ENCODE measurements at regions not wholly inside any gene's neighbourhood (a gene's known extent, or its start where the extent isn't known, plus 50 kb on each side); places are given as distances from the start of the nearest gene placed in this dataset.

GRCh38 chr18:57904535-57904934, 101.4 kb upstream of the ATP8B1 start:
- Mint-ChIP-seq H3K27me3 (peaks cover 21 to 38% of the 10 kb centered on the region in 2 donors), H3K4me3 (no peak overlapping the region), H3K27ac (no peak overlapping the region), H3K9me3 (no peaks in the 10 kb centered on the region), H3K36me3 (ENCODE audit: insufficient read depth) (no peaks in the 10 kb centered on the region), H3K4me1 (ENCODE audit: low read depth in 2 of 2) (no peaks in the 10 kb centered on the region)
- DNase-seq = no peak
- no peak for ATAC-seq (replicated peaks)

GRCh38 chr18:57902721-57903120, 99.6 kb upstream of the ATP8B1 start:
- ATAC-seq (replicated peaks) = no peak
- H3K4me3 Mint-ChIP-seq = no peak overlapping the region
- H3K27me3 Mint-ChIP-seq = peaks cover 27 to 39% of the 10 kb centered on the region in 2 donors
- no peaks in the 10 kb centered on the region for H3K36me3 Mint-ChIP-seq (ENCODE audit: insufficient read depth)
- no peak for DNase-seq
- no peaks in the 10 kb centered on the region for H3K9me3 Mint-ChIP-seq
- H3K4me1 Mint-ChIP-seq (ENCODE audit: low read depth in 2 of 2) = no peaks in the 10 kb centered on the region
- H3K27ac Mint-ChIP-seq = no peak overlapping the region

- H3K27ac Mint-ChIP-seq = no peak overlapping the region
- H3K27me3 Mint-ChIP-seq = peaks cover 20 to 36% of the 10 kb centered on the region in 2 donors
- ATAC-seq (replicated peaks) = no peak
- no peaks in the 10 kb centered on the region for H3K4me1 Mint-ChIP-seq (ENCODE audit: low read depth in 2 of 2)
- H3K9me3 Mint-ChIP-seq = no peaks in the 10 kb centered on the region
- no peaks in the 10 kb centered on the region for H3K36me3 Mint-ChIP-seq (ENCODE audit: insufficient read depth)
- no peak for DNase-seq
- no peak overlapping the region for H3K4me3 Mint-ChIP-seq
These were observed 98.9 kb upstream of the ATP8B1 start for GRCh38 chr18:57901825-57902589.

- no peak for ATAC-seq (replicated peaks)
- H3K4me1 Mint-ChIP-seq (ENCODE audit: low read depth in 2 of 2) = no peaks in the 10 kb centered on the region
- no peaks in the 10 kb centered on the region for H3K36me3 Mint-ChIP-seq (ENCODE audit: insufficient read depth)
These were observed 97.9 kb upstream of the ATP8B1 start for GRCh38 chr18:57900906-57901435.

GRCh38 chr18:57898506-57899124, 95.5 kb upstream of the ATP8B1 start:
- ATAC-seq (replicated peaks) = no peak
- H3K27me3 Mint-ChIP-seq = peaks cover 6 to 36% of the 10 kb centered on the region in 2 donors

More at GRCh38 chr18:57900906-57901435, 97.9 kb upstream of the ATP8B1 start:
- DNase-seq = no peak
- H3K27me3 Mint-ChIP-seq = peaks cover 11 to 30% of the 10 kb centered on the region in 2 donors
- H3K4me3 Mint-ChIP-seq = no peak overlapping the region
- H3K9me3 Mint-ChIP-seq = no peaks in the 10 kb centered on the region
- no peak overlapping the region for H3K27ac Mint-ChIP-seq

GRCh38 chr18:57895182-57895581, 92.1 kb upstream of the ATP8B1 start:
- Mint-ChIP-seq H3K4me3 (no peak overlapping the region), H3K4me1 (ENCODE audit: low read depth in 2 of 2) (no peaks in the 10 kb centered on the region), H3K36me3 (ENCODE audit: insufficient read depth) (no peaks in the 10 kb centered on the region), H3K27me3 (peaks cover 6 to 50% of the 10 kb centered on the region in 2 donors), H3K27ac (no peak overlapping the region), H3K9me3 (no peaks in the 10 kb centered on the region)
- no peak for ATAC-seq (replicated peaks)
- no peak for DNase-seq

More at GRCh38 chr18:57898506-57899124, 95.5 kb upstream of the ATP8B1 start:
- H3K4me1 Mint-ChIP-seq (ENCODE audit: low read depth in 2 of 2) = no peaks in the 10 kb centered on the region
- DNase-seq = no peak
- H3K9me3 Mint-ChIP-seq = no peaks in the 10 kb centered on the region
- H3K4me3 Mint-ChIP-seq = no peak overlapping the region
- no peaks in the 10 kb centered on the region for H3K36me3 Mint-ChIP-seq (ENCODE audit: insufficient read depth)
- no peak overlapping the region for H3K27ac Mint-ChIP-seq

- H3K4me3 Mint-ChIP-seq = no peak overlapping the region
- no peak for ATAC-seq (replicated peaks)
- no peak overlapping the region for H3K27ac Mint-ChIP-seq
- no peaks in the 10 kb centered on the region for H3K9me3 Mint-ChIP-seq
- no peaks in the 10 kb centered on the region for H3K36me3 Mint-ChIP-seq (ENCODE audit: insufficient read depth)
- DNase-seq = no peak
- H3K4me1 Mint-ChIP-seq (ENCODE audit: low read depth in 2 of 2) = no peaks in the 10 kb centered on the region
- H3K27me3 Mint-ChIP-seq = peaks cover 0 to 31% of the 10 kb centered on the region in 2 donors
These were observed 88.7 kb upstream of the ATP8B1 start for GRCh38 chr18:57891707-57892391.

- DNase-seq (no peak), ATAC-seq (replicated peaks) (no peak)
- Mint-ChIP-seq H3K27ac (no peak overlapping the region), H3K27me3 (peaks cover 0 to 23% of the 10 kb centered on the region in 2 donors), H3K4me1 (ENCODE audit: low read depth in 2 of 2) (no peaks in the 10 kb centered on the region), H3K4me3 (no peak overlapping the region), H3K36me3 (ENCODE audit: insufficient read depth) (no peaks in the 10 kb centered on the region), H3K9me3 (no peaks in the 10 kb centered on the region)
These were observed 87.2 kb upstream of the ATP8B1 start for GRCh38 chr18:57890266-57890665.

- no peaks in the 10 kb centered on the region for H3K4me1 Mint-ChIP-seq (ENCODE audit: low read depth in 2 of 2)
- no peak overlapping the region for H3K27ac Mint-ChIP-seq
- H3K4me3 Mint-ChIP-seq = no peak overlapping the region
- DNase-seq (no peak), ATAC-seq (replicated peaks) (no peak)
- H3K9me3 Mint-ChIP-seq = no peaks in the 10 kb centered on the region
- H3K36me3 Mint-ChIP-seq (ENCODE audit: insufficient read depth) = no peaks in the 10 kb centered on the region
- peaks cover 0 to 20% of the 10 kb centered on the region in 2 donors for H3K27me3 Mint-ChIP-seq
These were observed 86.7 kb upstream of the ATP8B1 start for GRCh38 chr18:57889841-57890240.

GRCh38 chr18:57887543-57888383, 84.6 kb upstream of the ATP8B1 start:
- Mint-ChIP-seq H3K27ac (no peak overlapping the region), H3K9me3 (no peaks in the 10 kb centered on the region), H3K4me3 (no peak overlapping the region), H3K4me1 (ENCODE audit: low read depth in 2 of 2) (no peaks in the 10 kb centered on the region), H3K36me3 (ENCODE audit: insufficient read depth) (no peaks in the 10 kb centered on the region), H3K27me3 (peaks cover 0 to 8% of the 10 kb centered on the region in 2 donors)
- ATAC-seq (replicated peaks) (no peak), DNase-seq (no peak)

- H3K27me3 Mint-ChIP-seq = peaks cover 5 to 9% of the 10 kb centered on the region in 2 donors
- ATAC-seq (replicated peaks) = no peak
- no peaks in the 10 kb centered on the region for H3K9me3 Mint-ChIP-seq
- H3K36me3 Mint-ChIP-seq (ENCODE audit: insufficient read depth) = no peaks in the 10 kb centered on the region
- H3K4me3 Mint-ChIP-seq = no peak overlapping the region
- DNase-seq = no peak
- peaks cover 0 to 3% of the 10 kb centered on the region in 2 donors for H3K4me1 Mint-ChIP-seq (ENCODE audit: low read depth in 2 of 2)
- no peak overlapping the region for H3K27ac Mint-ChIP-seq
These were observed 82.8 kb upstream of the ATP8B1 start for GRCh38 chr18:57885931-57886330.

- Mint-ChIP-seq H3K27ac (no peak overlapping the region), H3K27me3 (peaks cover 5 to 26% of the 10 kb centered on the region in 2 donors), H3K36me3 (ENCODE audit: insufficient read depth) (no peaks in the 10 kb centered on the region), H3K9me3 (no peaks in the 10 kb centered on the region), H3K4me3 (no peak overlapping the region), H3K4me1 (ENCODE audit: low read depth in 2 of 2) (peaks cover 0 to 3% of the 10 kb centered on the region in 2 donors)
- DNase-seq = no peak
- ATAC-seq (replicated peaks) = no peak
These were observed 79.3 kb upstream of the ATP8B1 start for GRCh38 chr18:57882465-57882864.
